ENCODE measurements at regions not wholly inside any gene's neighbourhood (a gene's known extent, or its start where the extent isn't known, plus 50 kb on each side); places are given as distances from the start of the nearest gene placed in this dataset.

DNA sequence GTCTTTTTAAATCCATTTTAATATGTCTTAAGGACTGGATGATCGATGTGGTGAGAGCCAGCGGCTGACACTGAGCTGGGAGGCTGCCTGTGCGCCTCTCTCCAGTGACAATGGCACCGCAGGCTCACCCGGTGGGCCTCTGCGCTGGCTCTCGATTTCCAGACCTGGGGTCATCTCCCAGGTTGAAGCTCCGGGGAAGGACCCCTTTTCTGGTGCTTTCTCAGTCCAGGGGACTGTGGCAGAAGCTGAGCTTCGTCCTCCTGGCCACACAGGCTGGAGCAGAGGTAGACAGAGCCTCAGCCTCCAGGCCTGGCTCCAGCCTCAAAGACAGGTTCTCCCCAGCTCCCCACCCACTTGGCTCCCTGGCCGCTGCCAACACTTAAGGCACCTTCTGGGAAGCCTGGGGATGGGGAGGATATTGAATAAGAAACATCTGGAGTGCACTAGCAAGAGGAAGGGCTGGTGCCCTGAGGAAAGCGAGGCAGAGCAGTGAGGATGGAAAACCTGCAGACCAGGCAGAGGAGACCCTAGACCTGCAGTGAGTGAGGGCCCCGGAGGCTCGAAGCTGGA, 154.2 kb upstream of the SMAD3 start:
- TF ChIP-seq, protein P1, sequence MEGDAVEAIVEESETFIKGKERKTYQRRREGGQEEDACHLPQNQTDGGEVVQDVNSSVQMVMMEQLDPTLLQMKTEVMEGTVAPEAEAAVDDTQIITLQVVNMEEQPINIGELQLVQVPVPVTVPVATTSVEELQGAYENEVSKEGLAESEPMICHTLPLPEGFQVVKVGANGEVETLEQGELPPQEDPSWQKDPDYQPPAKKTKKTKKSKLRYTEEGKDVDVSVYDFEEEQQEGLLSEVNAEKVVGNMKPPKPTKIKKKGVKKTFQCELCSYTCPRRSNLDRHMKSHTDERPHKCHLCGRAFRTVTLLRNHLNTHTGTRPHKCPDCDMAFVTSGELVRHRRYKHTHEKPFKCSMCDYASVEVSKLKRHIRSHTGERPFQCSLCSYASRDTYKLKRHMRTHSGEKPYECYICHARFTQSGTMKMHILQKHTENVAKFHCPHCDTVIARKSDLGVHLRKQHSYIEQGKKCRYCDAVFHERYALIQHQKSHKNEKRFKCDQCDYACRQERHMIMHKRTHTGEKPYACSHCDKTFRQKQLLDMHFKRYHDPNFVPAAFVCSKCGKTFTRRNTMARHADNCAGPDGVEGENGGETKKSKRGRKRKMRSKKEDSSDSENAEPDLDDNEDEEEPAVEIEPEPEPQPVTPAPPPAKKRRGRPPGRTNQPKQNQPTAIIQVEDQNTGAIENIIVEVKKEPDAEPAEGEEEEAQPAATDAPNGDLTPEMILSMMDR (conservative IDR thresholded peaks at IDR 0.05): no peak
- TF ChIP-seq ZFX (IDR thresholded peaks at IDR 0.05): no peak
